HFFc6 (cell line): ENCODE measurements at regions not wholly inside any gene's neighbourhood (a gene's known extent, or its start where the extent isn't known, plus 50 kb on each side); places are given as distances from the start of the nearest gene placed in this dataset.
"Not testable (repeated sequence)": the region's sequence is repeated elsewhere in the genome, so short reads cannot be mapped to it uniquely, and the experiment has no call there.

Experiments used
- DNase-seq: peaks from one replicate; pipeline ENCODE4 v3.0.0-alpha.2; 2018
- H3K27ac Mint-ChIP-seq: 2 replicates; pipeline ENCODE4 v1.8.0; 2020; ENCODE audit warnings: mild to moderate bottlenecking, mixed read lengths
- H3K27me3 Mint-ChIP-seq: 2 replicates; pipeline ENCODE4 v1.8.0; 2021; ENCODE audit warnings: mild to moderate bottlenecking, moderate library complexity, mixed read lengths; ENCODE audit not compliant: insufficient read depth
- H3K36me3 Mint-ChIP-seq: 2 replicates; pipeline ENCODE4 v1.8.0; 2021; ENCODE audit warnings: low read depth, mixed read lengths
- H3K4me1 Mint-ChIP-seq: 2 replicates; pipeline ENCODE4 v1.8.0; 2020; ENCODE audit warnings: low read depth, mixed read lengths
- H3K4me3 Mint-ChIP-seq: 2 replicates; pipeline ENCODE4 v1.8.0; 2020; ENCODE audit warnings: mild to moderate bottlenecking, moderate library complexity, mixed read lengths
- H3K9me3 Mint-ChIP-seq: 2 replicates; pipeline ENCODE4 v1.8.0; 2020; ENCODE audit warnings: mild to moderate bottlenecking, mixed read lengths
- CTCF ChIP-seq: fragments of 200-600 bp; sonication (generic); IDR thresholded peaks from 2 replicates; pipeline ENCODE4 v1.5.0; 2021; ENCODE audit warnings: antibody characterized with exemption, mild to moderate bottlenecking

GRCh38 chr9:22214021-22214420 is 204.9 kb upstream of the CDKN2B start:
- H3K9me3 Mint-ChIP-seq: no peaks in the 10 kb centered on the region
- DNase-seq: peak; percentile 16
- H3K36me3 Mint-ChIP-seq: no peaks in the 10 kb centered on the region
- H3K27me3 Mint-ChIP-seq: no peaks in the 10 kb centered on the region
- H3K4me1 Mint-ChIP-seq: peaks cover 85% of the 10 kb centered on the region
- peak; percentile 19 for TF ChIP-seq CTCF
- peak overlapping the region; percentile 23; the same call in 1 of the 2 replicates for H3K4me3 Mint-ChIP-seq
- H3K27ac Mint-ChIP-seq: peak overlapping the region; percentile 70

DNA sequence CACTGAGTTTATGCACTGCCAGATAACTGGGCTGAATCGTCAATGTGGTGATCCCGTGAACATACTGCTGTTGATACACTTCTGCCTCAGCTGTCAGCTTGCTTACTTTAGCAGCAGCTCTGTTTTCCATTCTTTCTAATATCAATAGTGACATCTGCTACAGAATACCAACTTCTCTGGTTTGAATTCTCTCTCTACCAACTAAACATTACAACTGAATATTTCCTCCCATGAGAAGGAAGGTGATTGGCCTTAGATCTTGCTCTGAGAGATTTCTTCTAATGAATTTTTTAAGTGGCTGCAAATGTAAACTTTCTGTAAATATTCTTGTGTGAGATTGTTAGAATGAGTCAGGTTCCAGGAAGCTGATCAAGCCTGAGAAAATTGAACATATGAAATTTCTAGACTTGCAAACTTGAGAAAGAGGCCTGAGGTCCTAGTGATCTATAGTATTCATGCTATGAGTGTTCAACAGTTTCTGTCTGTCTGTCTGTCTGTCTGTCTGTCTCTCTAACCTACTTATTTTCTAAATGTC is 205.5 kb upstream of the CDKN2B start:
- Mint-ChIP-seq H3K4me3 (peak overlapping the region; percentile 23), H3K36me3 (no peaks in the 10 kb centered on the region), H3K27me3 (no peaks in the 10 kb centered on the region), H3K4me1 (peaks cover 79% of the 10 kb centered on the region), H3K27ac (peak overlapping the region; percentile 70), H3K9me3 (no peaks in the 10 kb centered on the region)
- no peak for TF ChIP-seq CTCF
- peak; percentile 57 for DNase-seq

- TF ChIP-seq CTCF: no peak
- no peaks in the 10 kb centered on the region for H3K9me3 Mint-ChIP-seq
Measured at GRCh38 chr9:22215521-22215920, 206.4 kb upstream of the CDKN2B start.

GRCh38 chr9:22216730-22217172 is 207.6 kb upstream of the CDKN2B start:
- Mint-ChIP-seq H3K36me3 (no peaks in the 10 kb centered on the region), H3K4me1 (peaks cover 59% of the 10 kb centered on the region)

More at GRCh38 chr9:22215521-22215920, 206.4 kb upstream of the CDKN2B start:
- H3K4me3 Mint-ChIP-seq: no peak overlapping the region
- peaks cover 71% of the 10 kb centered on the region for H3K4me1 Mint-ChIP-seq
- no peaks in the 10 kb centered on the region for H3K36me3 Mint-ChIP-seq
- H3K27me3 Mint-ChIP-seq: no peaks in the 10 kb centered on the region
- no peak for DNase-seq
- H3K27ac Mint-ChIP-seq: 0 out of 2 replicates have a peak overlapping the region, but pooled peaks have one; percentile 70

GRCh38 chr9:22217254-22217653 is 208.1 kb upstream of the CDKN2B start:
- Mint-ChIP-seq H3K27ac (no peak overlapping the region), H3K36me3 (no peaks in the 10 kb centered on the region), H3K9me3 (0 out of 2 replicates have a peak, but pooled peaks cover 5% of the 10 kb centered on the region), H3K4me3 (no peak overlapping the region), H3K4me1 (peaks cover 54% of the 10 kb centered on the region), H3K27me3 (no peaks in the 10 kb centered on the region)
- no peak for DNase-seq
- 0 out of 2 replicates have a peak, but pooled peaks have one; percentile 5 for TF ChIP-seq CTCF

More at GRCh38 chr9:22216730-22217172, 207.6 kb upstream of the CDKN2B start:
- 0 out of 2 replicates have a peak, but pooled peaks cover 5% of the 10 kb centered on the region for H3K9me3 Mint-ChIP-seq
- H3K27ac Mint-ChIP-seq: no peak overlapping the region; the same call in 1 of the 2 replicates
- H3K4me3 Mint-ChIP-seq: no peak overlapping the region
- peak; percentile 72 for DNase-seq
- no peak; the same call in 1 of the 2 replicates for TF ChIP-seq CTCF
- H3K27me3 Mint-ChIP-seq: no peaks in the 10 kb centered on the region

DNA sequence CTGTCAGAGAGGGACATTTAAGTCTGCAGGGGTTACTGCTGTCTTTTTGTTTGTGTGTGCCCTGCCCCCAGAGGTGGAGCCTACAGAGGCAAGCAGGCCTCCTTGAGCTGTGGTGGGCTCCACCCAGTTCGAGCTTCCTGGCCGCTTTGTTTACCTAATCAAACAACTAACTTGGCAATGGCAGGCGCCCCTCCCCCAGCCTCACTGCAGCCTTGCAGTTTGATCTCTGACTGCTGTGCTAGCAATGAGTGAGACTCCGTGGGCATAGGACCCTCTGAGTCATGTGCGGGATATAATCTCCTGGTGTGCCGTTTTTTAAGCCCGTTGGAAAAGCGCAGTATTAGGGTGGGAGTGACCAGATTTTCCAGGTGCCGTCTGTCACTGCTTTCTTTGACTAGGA is 216.8 kb upstream of the CDKN2B start:
- H3K9me3 Mint-ChIP-seq: peaks cover 21% of the 10 kb centered on the region
- not testable (repeated sequence) for H3K27me3 Mint-ChIP-seq, H3K4me3 Mint-ChIP-seq, DNase-seq, H3K27ac Mint-ChIP-seq, H3K4me1 Mint-ChIP-seq
- H3K36me3 Mint-ChIP-seq: peaks cover 15% of the 10 kb centered on the region
